MCF 10A (cell line): ENCODE measurements at regions not wholly inside any gene's neighbourhood (a gene's known extent, or its start where the extent isn't known, plus 50 kb on each side); places are given as distances from the start of the nearest gene placed in this dataset.

Experiments used
- BruUV-seq: library from RNA; stranded (reverse); fragments of 400-500 nt; replicated peaks from 2 replicates; lab custom pipeline; 2021; lab: Mats Ljungman, UMichigan
- CTCF ChIA-PET: fragments of 300-600 bp; sonication (Branson Sonifier 250); formaldehyde crosslinking; extraction: SDS; loops from one replicate; lab custom pipeline; 2021; ENCODE audit warnings: antibody characterized with exemption, inconsistent platforms; lab: Yijun Ruan, JAX
- POLR2A ChIA-PET: fragments of 300-600, 350-650 bp; sonication (Branson Sonifier 250); formaldehyde crosslinking; extraction: SDS; loops from one replicate; lab custom pipeline; 2020; ENCODE audit warnings: antibody characterized with exemption, inconsistent platforms; lab: Yijun Ruan, JAX
- DNase-seq: peaks from one replicate; pipeline ENCODE4 v3.0.0-alpha.2; 2018; ENCODE audit not compliant: unreplicated experiment
- H3K27ac Mint-ChIP-seq: one replicate; pipeline ENCODE4 v1.8.0; 2022; ENCODE audit warnings: mild to moderate bottlenecking, low read depth, mixed read lengths; ENCODE audit not compliant: unreplicated experiment
- H3K27me3 Mint-ChIP-seq: one replicate; pipeline ENCODE4 v1.8.0; 2022; ENCODE audit warnings: mixed read lengths; ENCODE audit not compliant: insufficient read depth, unreplicated experiment
- H3K36me3 Mint-ChIP-seq: one replicate; pipeline ENCODE4 v1.8.0; 2022; ENCODE audit warnings: mild to moderate bottlenecking, moderate library complexity, mixed read lengths; ENCODE audit not compliant: insufficient read depth, unreplicated experiment
- H3K4me1 Mint-ChIP-seq: one replicate; pipeline ENCODE4 v1.8.0; 2022; ENCODE audit warnings: mixed read lengths; ENCODE audit not compliant: insufficient read depth, unreplicated experiment
- H3K4me3 Mint-ChIP-seq: one replicate; pipeline ENCODE4 v1.8.0; 2022; ENCODE audit warnings: mild to moderate bottlenecking, moderate library complexity, mixed read lengths; ENCODE audit not compliant: unreplicated experiment
- H3K9me3 Mint-ChIP-seq: one replicate; pipeline ENCODE4 v1.8.0; 2022; ENCODE audit warnings: mixed read lengths; ENCODE audit not compliant: unreplicated experiment
- CTCF ChIP-seq: fragments of 200-600 bp; IDR thresholded peaks from one replicate; pipeline ENCODE4 v1.8.0; 2022; ENCODE audit warnings: antibody characterized with exemption, mild to moderate bottlenecking; ENCODE audit not compliant: unreplicated experiment
- intact Hi-C: fragments of 100-400 bp; cut with micrococcal nuclease; formaldehyde crosslinking; loops from 2 replicates; pipeline ENCODE4 v1.14.1; 2022

GRCh38 chr14:45715946-45716345 is 462.9 kb upstream of the MIS18BP1 start:
- intact Hi-C loops, result no loop called here
- no TSS peak for BruUV-seq
- ChIA-PET POLR2A (no interaction called here), CTCF (interaction anchor here (0.7 kb wide), 2 partner anchors 9 to 30 kb away, joined by 3 read pairs; no protein-coding TSS in a partner anchor)
- no peak for DNase-seq
- Mint-ChIP-seq H3K27me3 (no peaks in the 10 kb centered on the region), H3K4me1 (peaks cover 16% of the 10 kb centered on the region), H3K9me3 (peaks cover 10% of the 10 kb centered on the region), H3K27ac (no peak overlapping the region), H3K4me3 (no peak overlapping the region), H3K36me3 (no peaks in the 10 kb centered on the region)
- TF ChIP-seq CTCF, result no peak

GRCh38 chr14:45709541-45709940 is 456.5 kb upstream of the MIS18BP1 start:
- Mint-ChIP-seq H3K27me3 (no peaks in the 10 kb centered on the region), H3K27ac (no peak overlapping the region), H3K4me3 (no peak overlapping the region), H3K9me3 (no peaks in the 10 kb centered on the region), H3K36me3 (no peaks in the 10 kb centered on the region), H3K4me1 (peaks cover 10% of the 10 kb centered on the region)
- TF ChIP-seq CTCF, result no peak
- DNase-seq, result no peak
- CTCF ChIA-PET, result no interaction called here
- no TSS peak for BruUV-seq
- POLR2A ChIA-PET, result no interaction called here
- intact Hi-C loops, result no loop called here

GRCh38 chr14:45705940-45706534 is 453.0 kb upstream of the MIS18BP1 start:
- Mint-ChIP-seq H3K27ac (no peak overlapping the region), H3K4me3 (no peak overlapping the region), H3K36me3 (no peaks in the 10 kb centered on the region), H3K27me3 (no peaks in the 10 kb centered on the region), H3K9me3 (no peaks in the 10 kb centered on the region), H3K4me1 (no peaks in the 10 kb centered on the region)
- BruUV-seq, result no TSS peak
- ChIA-PET CTCF (no interaction called here), POLR2A (no interaction called here)
- intact Hi-C loops, result no loop called here
- no peak for DNase-seq
- no peak for TF ChIP-seq CTCF

GRCh38 chr14:45699471-45699870 is 446.5 kb upstream of the MIS18BP1 start:
- DNase-seq, result no peak
- CTCF ChIA-PET, result no interaction called here
- peaks cover 20% of the 10 kb centered on the region for H3K4me1 Mint-ChIP-seq

More at GRCh38 chr14:45699471-45699870, 446.5 kb upstream of the MIS18BP1 start:
- Mint-ChIP-seq H3K27me3 (no peaks in the 10 kb centered on the region), H3K9me3 (no peaks in the 10 kb centered on the region), H3K27ac (peak overlapping the region; percentile 63), H3K36me3 (no peaks in the 10 kb centered on the region), H3K4me3 (no peak overlapping the region)
- POLR2A ChIA-PET, result interaction anchor here (0.9 kb wide), 1 partner anchor 19 kb away, joined by 8 read pairs; no protein-coding TSS in a partner anchor
- no TSS peak for BruUV-seq
- intact Hi-C loops, result no loop called here
- TF ChIP-seq CTCF, result no peak
